H9 (cell line): ENCODE measurements at regions not wholly inside any gene's neighbourhood (a gene's known extent, or its start where the extent isn't known, plus 50 kb on each side); places are given as distances from the start of the nearest gene placed in this dataset.

Source experiments
- DNase-seq: peaks from one replicate; pipeline ENCODE4 v3.0.0-alpha.2; 2017
- H2AFZ ChIP-seq: one replicate; pipeline ENCODE4 v1.6.1; 2013; ENCODE audit warnings: mild to moderate bottlenecking, low read length, control low read depth, moderate library complexity
- H2AK5ac ChIP-seq: 2 replicates; pipeline ENCODE4 v1.6.1; 2013; ENCODE audit warnings: low read length, control low read depth, mixed read lengths; ENCODE audit not compliant: insufficient read length
- H2BK120ac ChIP-seq: one replicate; pipeline ENCODE4 v1.6.1; 2013; ENCODE audit warnings: low read depth, mild to moderate bottlenecking, low read length, control low read depth, inconsistent platforms; ENCODE audit not compliant: poor library complexity, severe bottlenecking
- H2BK12ac ChIP-seq: 2 replicates; pipeline ENCODE4 v1.6.1; 2013; ENCODE audit warnings: low read length, control low read depth, mixed read lengths, low read depth; ENCODE audit not compliant: insufficient read length
- H2BK15ac ChIP-seq: 2 replicates; pipeline ENCODE4 v1.6.1; 2013; ENCODE audit warnings: low read depth, low read length, control low read depth
- H2BK20ac ChIP-seq: one replicate; pipeline ENCODE4 v1.6.1; 2013; ENCODE audit warnings: low read depth, mild to moderate bottlenecking, low read length, control low read depth, inconsistent platforms; ENCODE audit not compliant: poor library complexity, severe bottlenecking
- H2BK5ac ChIP-seq: 2 replicates; pipeline ENCODE4 v1.6.1; 2013; ENCODE audit warnings: low read length, control low read depth, mixed read lengths; ENCODE audit not compliant: insufficient read length
- H3K14ac ChIP-seq: 2 replicates; pipeline ENCODE4 v1.6.1; 2013; ENCODE audit warnings: low read length, control low read depth; ENCODE audit not compliant: insufficient read depth
- H3K18ac ChIP-seq: 2 replicates; pipeline ENCODE4 v1.6.1; 2013; ENCODE audit warnings: low read depth, mild to moderate bottlenecking, mixed read lengths, low read length, control low read depth; ENCODE audit not compliant: insufficient read length
- H3K23ac ChIP-seq: 2 replicates; pipeline ENCODE4 v1.6.1; 2013; ENCODE audit warnings: low read length, control low read depth, mixed read lengths, low read depth; ENCODE audit not compliant: insufficient read length
- H3K23me2 ChIP-seq: 2 replicates; pipeline ENCODE4 v1.6.1; 2013; ENCODE audit warnings: low read depth, mild to moderate bottlenecking, mixed read lengths, low read length, control low read depth; ENCODE audit not compliant: insufficient read length, poor library complexity, severe bottlenecking
- H3K27ac ChIP-seq: 2 replicates; pipeline ENCODE4 v1.5.1; 2013; ENCODE audit warnings: low read length, control low read depth, mixed read lengths, low read depth; ENCODE audit not compliant: insufficient read length
- H3K27me3 ChIP-seq: 2 replicates; pipeline ENCODE4 v1.6.1; 2013; ENCODE audit warnings: low read length, control low read depth, inconsistent platforms; ENCODE audit not compliant: insufficient read depth
- H3K4ac ChIP-seq: 2 replicates; pipeline ENCODE4 v1.6.1; 2013; ENCODE audit warnings: low read depth, mild to moderate bottlenecking, control low read depth, inconsistent platforms, low read length, moderate library complexity
- H3K4me1 ChIP-seq: 2 replicates; pipeline ENCODE4 v1.6.1; 2013; ENCODE audit warnings: low read length, control low read depth, inconsistent platforms; ENCODE audit not compliant: insufficient read depth
- H3K4me2 ChIP-seq: 2 replicates; pipeline ENCODE4 v1.6.1; 2013; ENCODE audit warnings: low read length, control low read depth, mixed read lengths; ENCODE audit not compliant: insufficient read length, insufficient read depth
- H3K56ac ChIP-seq: 2 replicates; pipeline ENCODE4 v1.6.1; 2013; ENCODE audit warnings: low read depth, mild to moderate bottlenecking, mixed read lengths, low read length, control low read depth; ENCODE audit not compliant: insufficient read length
- H3K79me1 ChIP-seq: 2 replicates; pipeline ENCODE4 v1.6.1; 2013; ENCODE audit warnings: low read depth, mild to moderate bottlenecking, moderate library complexity, low read length, control low read depth, inconsistent platforms; ENCODE audit not compliant: insufficient read depth, poor library complexity, severe bottlenecking
- H3K79me2 ChIP-seq: 2 replicates; pipeline ENCODE4 v1.6.1; 2013; ENCODE audit warnings: low read length, control low read depth, inconsistent platforms; ENCODE audit not compliant: insufficient read depth
- H3K9ac ChIP-seq: 2 replicates; pipeline ENCODE4 v1.6.1; 2013; ENCODE audit warnings: low read length, control low read depth, mixed read lengths; ENCODE audit not compliant: insufficient read length; ENCODE audit errors: extremely low read depth
- H3K9me3 ChIP-seq: one replicate; pipeline ENCODE4 v1.6.1; 2013; ENCODE audit warnings: low read depth, low read length, inconsistent platforms; ENCODE audit not compliant: control insufficient read depth
- H3T11ph ChIP-seq: one replicate; pipeline ENCODE4 v1.6.1; 2013; ENCODE audit warnings: mild to moderate bottlenecking, low read length, control low read depth, inconsistent platforms
- H4K20me1 ChIP-seq: one replicate; pipeline ENCODE4 v1.6.1; 2013; ENCODE audit not compliant: control insufficient read depth, insufficient read length, insufficient read depth
- H4K5ac ChIP-seq: 2 replicates; pipeline ENCODE4 v1.6.1; 2013; ENCODE audit warnings: low read depth, mild to moderate bottlenecking, mixed read lengths, low read length, control low read depth; ENCODE audit not compliant: insufficient read length
- H4K8ac ChIP-seq: replicated peaks from 2 replicates; pipeline ENCODE4 v1.6.1; 2013; ENCODE audit warnings: low read length, control low read depth, mixed read lengths, low read depth; ENCODE audit not compliant: insufficient read length
- H4K91ac ChIP-seq: 2 replicates; pipeline ENCODE4 v1.6.1; 2013; ENCODE audit warnings: low read depth, mild to moderate bottlenecking, moderate library complexity, mixed read lengths, low read length, control low read depth; ENCODE audit not compliant: insufficient read length
- H3K27ac Mint-ChIP-seq, 3 experiments: 2 replicates in 2 of 3; 3 replicates in 1 of 3; pipeline ENCODE4 v1.8.0; 2020 to 2021; ENCODE audit warnings: mixed read lengths in 3 of 3, mild to moderate bottlenecking in 1 of 3, moderate library complexity in 1 of 3
- H3K27me3 Mint-ChIP-seq: 2 replicates; pipeline ENCODE4 v1.8.0; 2021; ENCODE audit warnings: low read depth, mild to moderate bottlenecking, moderate library complexity, mixed read lengths
- H3K36me3 Mint-ChIP-seq, 3 experiments: 2 replicates in 2 of 3; 3 replicates in 1 of 3; pipeline ENCODE4 v1.8.0; 2020 to 2021; ENCODE audit warnings: low read depth in 3 of 3, mixed read lengths in 3 of 3; ENCODE audit not compliant: insufficient read depth in 1 of 3
- H3K4me1 Mint-ChIP-seq, 2 experiments: 2 replicates each; pipeline ENCODE4 v1.8.0; 2020; ENCODE audit warnings: mixed read lengths in 2 of 2
- H3K4me3 Mint-ChIP-seq, 2 experiments: 2 replicates in 1 of 2; 3 replicates in 1 of 2; pipeline ENCODE4 v1.8.0; 2020 to 2021; ENCODE audit warnings: mild to moderate bottlenecking in 2 of 2, mixed read lengths in 2 of 2, moderate library complexity in 1 of 2
- H3K9me3 Mint-ChIP-seq, 2 experiments: 2 replicates in 1 of 2; 3 replicates in 1 of 2; pipeline ENCODE4 v1.8.0; 2020; ENCODE audit warnings: mild to moderate bottlenecking in 2 of 2, mixed read lengths in 2 of 2, moderate library complexity in 1 of 2
- WGBS: extraction: QIAGEN DNeasy Blood & Tissue Kit; methylation state at CpG from one replicate; pipeline ENCODE4 v1.1.7; 2013; ENCODE audit warnings: missing lambda C conversion rate, low lambda C conversion rate, mixed read lengths; ENCODE audit not compliant: insufficient read length; ENCODE audit errors: extremely low coverage; 5-methylcytosine and 5-hydroxymethylcytosine counted together
- TF ChIP-seq, protein P1 (sequence below): fragments of 200-600 bp; sonication (generic); conservative IDR thresholded peaks from 3 replicates; pipeline ENCODE4 v1.8.0; 2021; ENCODE audit warnings: antibody characterized with exemption, mild to moderate bottlenecking

DNA sequence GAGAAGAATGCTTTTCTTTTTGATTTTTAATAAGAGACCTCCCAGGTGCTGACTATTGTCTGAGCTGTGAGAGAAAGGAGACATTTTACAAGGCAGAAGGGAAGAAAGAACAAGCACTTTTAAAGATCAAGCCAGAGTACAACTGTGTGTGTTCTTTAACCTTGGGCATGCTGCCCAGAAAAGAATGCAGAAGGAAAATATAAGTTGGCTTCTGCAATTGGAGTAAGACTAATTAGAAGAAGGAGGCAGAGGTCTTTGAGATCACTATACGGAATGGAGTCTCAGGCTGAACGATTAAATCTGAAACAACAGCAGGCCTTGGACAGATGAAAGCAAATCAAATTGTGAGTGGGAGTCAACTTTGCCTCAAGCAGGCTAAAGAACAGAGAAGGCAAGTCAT is 230.5 kb downstream of the ATP23 start:
- no peak for DNase-seq
- peaks cover 2% of the 10 kb centered on the region for H3K27me3 ChIP-seq
- H2BK12ac ChIP-seq, result no peak overlapping the region
- H2BK15ac ChIP-seq, result no peak overlapping the region
- H2AFZ ChIP-seq, result no peak overlapping the region
- H2BK20ac ChIP-seq, result no peak overlapping the region
- H2BK120ac ChIP-seq, result no peak overlapping the region
- no peaks in the 10 kb centered on the region for H3K79me2 ChIP-seq
- TF ChIP-seq, protein P1, sequence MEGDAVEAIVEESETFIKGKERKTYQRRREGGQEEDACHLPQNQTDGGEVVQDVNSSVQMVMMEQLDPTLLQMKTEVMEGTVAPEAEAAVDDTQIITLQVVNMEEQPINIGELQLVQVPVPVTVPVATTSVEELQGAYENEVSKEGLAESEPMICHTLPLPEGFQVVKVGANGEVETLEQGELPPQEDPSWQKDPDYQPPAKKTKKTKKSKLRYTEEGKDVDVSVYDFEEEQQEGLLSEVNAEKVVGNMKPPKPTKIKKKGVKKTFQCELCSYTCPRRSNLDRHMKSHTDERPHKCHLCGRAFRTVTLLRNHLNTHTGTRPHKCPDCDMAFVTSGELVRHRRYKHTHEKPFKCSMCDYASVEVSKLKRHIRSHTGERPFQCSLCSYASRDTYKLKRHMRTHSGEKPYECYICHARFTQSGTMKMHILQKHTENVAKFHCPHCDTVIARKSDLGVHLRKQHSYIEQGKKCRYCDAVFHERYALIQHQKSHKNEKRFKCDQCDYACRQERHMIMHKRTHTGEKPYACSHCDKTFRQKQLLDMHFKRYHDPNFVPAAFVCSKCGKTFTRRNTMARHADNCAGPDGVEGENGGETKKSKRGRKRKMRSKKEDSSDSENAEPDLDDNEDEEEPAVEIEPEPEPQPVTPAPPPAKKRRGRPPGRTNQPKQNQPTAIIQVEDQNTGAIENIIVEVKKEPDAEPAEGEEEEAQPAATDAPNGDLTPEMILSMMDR, result no peak
- peaks cover 0 to 4% of the 10 kb centered on the region in 2 experiments; a peak in 2 of 5 replicates for H3K9me3 Mint-ChIP-seq
- H3K4me2 ChIP-seq, result no peak overlapping the region
- no peak overlapping the region for H4K5ac ChIP-seq
- no peaks in the 10 kb centered on the region for H3K9me3 ChIP-seq
- H2BK5ac ChIP-seq, result no peak overlapping the region
- H4K8ac ChIP-seq, result no peak overlapping the region
- no peak overlapping the region for H3T11ph ChIP-seq
- no peak overlapping the region for H3K27ac Mint-ChIP-seq
- H3K4me1 ChIP-seq, result no peaks in the 10 kb centered on the region
- no peak overlapping the region for H3K4me3 Mint-ChIP-seq
- no peak overlapping the region for H3K14ac ChIP-seq
- H3K4ac ChIP-seq, result no peak overlapping the region
- H3K18ac ChIP-seq, result no peak overlapping the region
- no peak overlapping the region for H3K27ac ChIP-seq
- no peak overlapping the region for H4K91ac ChIP-seq
- no peaks in the 10 kb centered on the region for H3K79me1 ChIP-seq
- WGBS, result no CpG with 5 or more reads among the region's 2 CpGs
- H2AK5ac ChIP-seq, result no peak overlapping the region
- H3K23me2 ChIP-seq, result no peaks in the 10 kb centered on the region
- peaks cover 8% of the 10 kb centered on the region for H3K27me3 Mint-ChIP-seq
- H3K9ac ChIP-seq, result no peak overlapping the region
- no peaks in the 10 kb centered on the region for H4K20me1 ChIP-seq
- peaks cover 14 to 15% of the 10 kb centered on the region in 2 experiments for H3K4me1 Mint-ChIP-seq
- H3K56ac ChIP-seq, result no peak overlapping the region
- no peaks in the 10 kb centered on the region; a peak in 1 of 7 replicates for H3K36me3 Mint-ChIP-seq
- no peak overlapping the region for H3K23ac ChIP-seq
